Activated naive CD8-positive, alpha-beta T cell treated with anti-CD3 and anti-CD28 coated beads, Interleukin-2, amount 50 U/mL, for 16 hours (primary cell): ENCODE measurements at regions not wholly inside any gene's neighbourhood (a gene's known extent, or its start where the extent isn't known, plus 50 kb on each side); places are given as distances from the start of the nearest gene placed in this dataset.

Experiments used
- DNase-seq: peaks from one replicate; pipeline ENCODE4 v3.0.0-alpha.2; 2020; ENCODE audit warnings: low read depth, low spot score

DNA sequence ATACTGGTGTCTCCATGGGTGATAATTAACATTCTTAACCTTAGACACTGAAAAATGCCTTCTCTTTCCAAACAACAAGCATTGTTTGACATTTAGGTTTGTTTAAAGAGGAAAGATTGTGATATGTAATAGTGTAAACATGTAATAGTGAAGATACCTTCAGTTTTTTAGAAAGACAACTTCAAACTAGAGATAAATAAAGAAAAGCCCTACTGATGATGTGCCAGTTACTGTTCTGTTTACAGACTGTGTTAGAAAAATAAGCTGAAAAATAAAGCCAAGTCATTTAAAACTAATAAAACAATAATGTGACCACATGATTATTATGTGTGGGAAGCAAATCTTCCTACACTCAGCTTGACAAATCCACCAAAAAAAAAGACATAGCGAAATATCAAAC, 2035.3 kb upstream of the TENM3 start:
- no peak for DNase-seq

GRCh38 chr4:180217070-180217469, 2026.1 kb upstream of the TENM3 start:
- DNase-seq, result no peak

DNA sequence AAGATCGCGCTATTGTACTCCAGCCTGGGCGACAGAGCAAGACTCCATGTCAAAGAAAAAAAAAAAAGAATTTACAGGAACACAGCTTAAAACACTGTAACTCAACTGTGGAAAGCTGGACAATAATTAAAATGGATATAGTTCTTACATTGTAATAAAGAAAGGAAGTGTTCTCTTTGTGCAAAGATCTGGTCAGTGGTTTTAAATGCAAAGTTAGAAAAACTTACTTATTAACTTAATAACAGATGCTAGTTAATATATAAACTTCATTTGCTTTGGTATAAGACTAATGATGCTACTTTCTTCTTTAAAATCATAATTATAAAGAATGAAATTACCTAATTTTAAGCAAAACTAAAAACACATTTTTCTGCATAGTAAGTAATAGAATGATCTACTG, 2024.1 kb upstream of the TENM3 start:
- DNase-seq, result no peak

GRCh38 chr4:180225977-180226376, 2017.2 kb upstream of the TENM3 start:
- no peak for DNase-seq

DNA sequence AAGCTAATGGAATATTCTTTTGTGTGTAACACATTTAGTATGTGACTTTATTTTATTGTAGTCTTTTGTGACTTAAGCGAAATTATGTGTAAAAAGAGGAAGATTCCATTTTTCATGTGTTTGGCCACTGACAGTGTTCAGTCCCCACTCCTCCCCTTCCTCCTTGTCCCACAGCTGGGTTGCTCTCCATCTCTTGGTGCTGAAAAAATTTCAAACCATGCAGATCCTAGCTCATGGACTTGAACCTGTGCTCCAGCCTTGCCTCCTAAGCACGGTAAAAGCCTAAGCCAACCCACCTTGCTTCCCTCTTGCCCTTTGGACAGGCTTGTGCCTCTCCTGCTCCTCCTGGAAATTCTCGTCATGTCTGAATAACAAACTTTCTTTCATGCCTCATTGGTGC, 2008.5 kb upstream of the TENM3 start:
- no peak for DNase-seq

DNA sequence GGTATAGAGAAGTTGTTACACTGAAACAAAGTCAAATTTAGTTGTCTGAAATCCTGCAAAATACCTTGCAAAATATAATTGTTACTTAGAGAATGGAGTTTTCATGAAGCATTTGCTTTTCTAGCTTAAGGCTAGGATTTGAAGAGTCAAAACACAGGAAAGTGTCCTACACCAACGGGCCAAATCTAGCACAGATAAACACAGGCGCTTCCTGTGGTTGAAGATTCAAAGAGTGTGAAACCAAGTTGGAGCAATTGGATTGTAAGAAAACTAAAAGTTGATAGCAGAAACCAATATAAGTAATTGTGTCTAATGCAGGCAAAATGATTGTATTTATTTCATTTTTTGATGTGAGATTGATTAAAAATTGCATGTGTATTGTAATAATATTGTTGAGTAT, 2002.5 kb upstream of the TENM3 start:
- DNase-seq, result no peak

DNA sequence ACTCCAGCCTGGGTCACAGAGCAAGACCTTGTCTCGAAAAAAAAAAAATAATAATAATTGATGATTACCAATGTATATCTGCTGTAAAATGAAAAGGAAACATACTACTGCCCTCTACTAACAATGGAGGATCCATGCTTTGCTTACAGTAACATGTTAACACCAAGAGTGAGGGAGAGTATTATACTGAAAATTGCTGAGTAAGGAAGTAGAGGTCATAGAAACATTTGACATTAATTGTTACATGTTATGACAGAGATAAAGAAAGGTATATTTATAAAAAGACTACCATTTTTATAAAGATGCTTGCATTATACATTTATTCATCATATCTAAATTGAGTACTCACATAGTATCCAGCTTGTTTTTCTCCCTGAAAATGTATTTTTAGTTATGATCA, 1989.8 kb upstream of the TENM3 start:
- no peak for DNase-seq

DNA sequence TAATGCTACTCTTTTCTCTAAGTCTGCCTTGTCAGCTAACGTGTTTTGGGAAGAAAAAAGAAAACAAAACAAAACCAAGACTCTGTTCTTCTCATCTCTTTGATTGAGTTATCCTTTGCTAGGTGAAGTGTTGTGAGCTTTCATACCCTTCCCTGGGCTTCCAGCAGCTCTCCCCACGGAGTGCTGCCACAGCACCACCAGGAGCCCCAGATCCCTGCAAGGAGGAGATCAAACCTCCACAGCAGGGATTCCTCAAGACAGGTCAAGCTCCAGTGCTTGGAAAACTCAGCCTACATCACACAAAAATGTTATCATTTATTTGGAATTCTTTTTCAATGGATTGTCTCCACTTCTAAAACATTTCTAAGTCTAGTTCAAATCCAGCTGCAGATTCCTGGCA, 1981.9 kb upstream of the TENM3 start:
- DNase-seq, result no peak

- DNase-seq, result no peak
Measured at GRCh38 chr4:180280076-180280475, 1963.1 kb upstream of the TENM3 start.

DNA sequence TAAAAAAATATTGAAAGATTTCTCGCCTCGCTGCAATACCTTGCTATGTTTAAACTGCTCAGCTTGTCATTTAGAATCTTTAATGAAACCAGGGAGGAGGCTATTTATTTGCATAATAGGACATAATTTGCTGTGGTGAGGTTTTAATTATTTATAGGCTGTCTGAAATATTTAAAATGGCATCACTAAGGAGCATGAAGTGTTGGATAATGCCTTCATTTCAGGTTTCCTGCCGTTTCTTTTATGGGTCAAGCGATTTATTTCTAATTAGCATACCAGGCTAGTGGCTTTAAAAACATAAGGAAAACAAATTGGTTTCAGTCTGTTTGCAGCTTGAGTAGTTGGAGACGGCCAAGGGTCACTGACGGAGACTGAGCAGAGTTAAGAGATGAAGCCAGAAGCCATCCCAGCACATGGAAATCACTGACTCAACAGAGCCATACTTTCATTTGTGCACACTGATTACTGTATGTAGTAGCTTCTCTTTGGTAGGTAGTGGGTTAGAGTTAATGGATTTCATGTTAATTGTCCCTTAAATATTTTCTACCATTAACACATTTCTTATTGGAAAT, 1962.4 kb upstream of the TENM3 start:
- DNase-seq, result no peak

- no peak for DNase-seq
Measured at GRCh38 chr4:180281724-180282123, 1961.5 kb upstream of the TENM3 start.

DNA sequence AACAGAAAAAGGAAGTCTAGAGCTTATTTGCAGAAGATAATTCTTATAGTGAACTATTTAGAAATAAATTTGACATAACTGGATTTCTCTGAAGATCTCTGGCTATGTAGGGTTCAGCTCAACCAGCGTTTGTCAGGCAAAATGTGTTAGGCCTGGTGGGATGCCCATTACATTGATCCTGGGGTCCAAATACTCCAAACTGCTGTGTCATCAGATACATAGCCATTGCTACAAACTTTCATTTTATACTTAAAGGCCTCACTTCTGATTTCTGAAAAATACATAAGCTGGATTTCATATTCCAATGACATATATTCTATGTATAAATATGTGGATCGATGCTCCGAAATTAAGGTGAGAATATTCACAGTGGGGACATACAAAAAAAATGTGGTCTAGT, 1958.9 kb upstream of the TENM3 start:
- no peak for DNase-seq

- DNase-seq, result no peak
Measured at GRCh38 chr4:180285796-180286195, 1957.4 kb upstream of the TENM3 start.

DNA sequence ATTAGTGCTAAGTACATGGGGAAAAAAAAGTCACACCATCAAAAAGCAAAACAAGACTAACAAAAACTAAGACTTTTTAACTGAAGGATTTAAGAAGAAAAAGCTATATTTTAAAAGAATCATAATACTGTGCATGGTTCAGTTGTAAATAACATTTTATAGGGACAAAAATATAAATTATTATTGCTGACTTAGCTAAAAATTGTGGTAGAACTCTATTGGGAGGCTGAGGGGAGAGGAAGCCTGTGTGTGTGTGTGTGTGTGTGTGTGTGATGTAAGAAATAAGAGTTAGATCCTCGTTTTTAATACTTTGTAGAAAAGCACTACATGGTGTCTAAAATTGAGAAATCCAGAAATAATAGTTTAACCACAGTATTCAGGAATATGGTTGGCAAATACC, 1950.9 kb upstream of the TENM3 start:
- DNase-seq, result no peak

DNA sequence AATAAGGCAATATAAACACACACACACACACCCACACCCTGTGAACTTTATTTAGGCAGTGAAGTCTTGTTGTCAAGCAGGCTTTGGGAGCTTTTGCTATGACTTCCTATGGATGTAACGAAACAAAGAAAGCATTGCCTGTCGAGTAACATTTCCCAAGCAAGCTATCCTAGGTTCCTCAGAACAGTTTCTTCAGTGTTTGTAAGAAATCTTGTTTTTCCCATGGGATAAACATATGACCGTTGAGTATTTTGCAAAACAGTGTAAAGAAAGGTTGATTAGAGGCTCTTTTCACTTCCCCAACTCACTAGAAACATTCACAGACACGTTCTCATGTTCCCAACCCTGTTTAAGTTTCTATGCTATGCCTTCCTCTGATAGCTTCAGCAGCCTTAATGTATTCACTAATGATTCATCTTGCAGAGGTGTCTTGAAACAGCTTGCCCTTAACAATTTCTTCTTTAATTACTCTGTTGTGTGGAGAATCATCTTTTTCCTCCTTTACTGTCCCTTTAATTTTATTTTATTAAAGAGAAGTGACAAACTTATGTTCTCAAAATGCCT, 1947.1 kb upstream of the TENM3 start:
- no peak for DNase-seq

DNA sequence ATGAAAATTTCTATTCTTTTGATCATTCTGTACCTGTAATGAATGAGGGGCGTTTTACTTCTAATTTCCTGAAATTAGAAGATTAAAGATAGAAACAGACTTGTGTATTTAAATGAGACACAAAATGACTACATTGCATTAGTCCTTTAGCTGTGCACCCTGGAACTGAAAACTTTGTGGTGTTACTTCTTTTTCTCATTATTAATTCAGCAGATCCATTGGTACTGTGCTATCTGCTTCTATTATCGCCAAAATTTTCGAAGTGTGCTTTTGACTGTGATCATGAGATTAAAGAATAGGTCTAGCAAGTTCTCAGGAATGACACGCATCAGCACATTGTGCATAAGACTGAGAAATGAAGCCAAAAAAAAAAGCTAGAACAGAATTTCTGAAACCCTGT, 1938.9 kb upstream of the TENM3 start:
- no peak for DNase-seq

DNA sequence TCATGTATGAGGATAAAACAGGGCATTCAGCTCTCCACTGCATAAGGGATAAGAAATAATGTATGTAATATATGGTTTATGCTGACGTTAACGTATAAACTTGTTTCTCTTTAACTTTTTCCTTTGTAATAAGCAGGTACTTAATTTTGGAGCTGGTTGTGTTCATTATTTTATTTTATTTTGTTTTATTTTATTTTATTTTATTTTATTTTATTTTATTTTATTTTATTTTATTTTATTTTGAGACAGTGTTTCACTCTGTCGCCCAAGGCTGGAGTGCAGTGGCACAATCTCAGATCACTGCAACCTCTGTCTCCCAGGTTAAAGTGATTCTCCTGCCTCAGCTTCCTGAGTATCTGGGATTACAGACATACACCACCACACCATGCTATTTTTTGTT, 1932.6 kb upstream of the TENM3 start:
- DNase-seq, result no peak

DNA sequence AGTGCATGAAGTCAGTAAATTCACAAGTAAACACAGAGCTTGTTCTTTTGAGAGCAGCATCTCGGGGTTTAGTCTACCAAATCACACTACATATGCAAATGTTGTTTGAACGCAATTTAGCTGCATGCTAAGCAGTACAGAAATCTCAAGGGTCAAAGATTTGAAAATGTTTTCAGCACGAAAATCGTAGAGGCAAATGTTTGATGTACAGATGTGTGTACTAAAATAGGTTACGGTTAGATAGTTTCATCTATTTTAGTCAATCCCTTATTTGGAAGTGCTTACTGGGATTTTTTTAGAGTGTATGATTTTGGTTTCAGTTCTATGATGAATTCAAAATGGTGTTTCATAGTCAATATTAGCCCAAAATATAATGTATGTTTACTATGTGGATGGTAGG, 1928.2 kb upstream of the TENM3 start:
- DNase-seq, result no peak

GRCh38 chr4:180330521-180330920, 1912.7 kb upstream of the TENM3 start:
- DNase-seq, result no peak

DNA sequence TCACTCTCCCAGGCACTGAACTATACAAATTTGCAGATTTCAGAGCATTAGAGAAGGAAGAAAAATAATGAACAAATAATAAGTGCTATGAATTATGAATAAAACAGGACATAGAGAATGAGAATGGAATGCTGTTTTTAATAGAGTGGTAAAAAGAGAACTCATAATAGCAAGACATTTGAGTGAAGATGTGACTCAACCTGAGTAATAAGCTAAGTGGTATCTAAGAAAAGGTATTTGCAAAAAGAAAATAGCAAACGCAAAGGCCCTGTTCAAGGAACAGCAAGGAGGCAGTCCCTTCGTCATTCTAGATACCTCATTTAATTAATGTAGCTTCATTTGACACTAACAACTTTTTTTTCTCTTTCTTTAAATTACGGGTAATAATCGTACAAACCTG, 1910.0 kb upstream of the TENM3 start:
- DNase-seq, result no peak

GRCh38 chr4:180335566-180335965, 1907.6 kb upstream of the TENM3 start:
- no peak for DNase-seq

- no peak for DNase-seq
Measured at GRCh38 chr4:180336494-180337090, 1906.6 kb upstream of the TENM3 start.

DNA sequence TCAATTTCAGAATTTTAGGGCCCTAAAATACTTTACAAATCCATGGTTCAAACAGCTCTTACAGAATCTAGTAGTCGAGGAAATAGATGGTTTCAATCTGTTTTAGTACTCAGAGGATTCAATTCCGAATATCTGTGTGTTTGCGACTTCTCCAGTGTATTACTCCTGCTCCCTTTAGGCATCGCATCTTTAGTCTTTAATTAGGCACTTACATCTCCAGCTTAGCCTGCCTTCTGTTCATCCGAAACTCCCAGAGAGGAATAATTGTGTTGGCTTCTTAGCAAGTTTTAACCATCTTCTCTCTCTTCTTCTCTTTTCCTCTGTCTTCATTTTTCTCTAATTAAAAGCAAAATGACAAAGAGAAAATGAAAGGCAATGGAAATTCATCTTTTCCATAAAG, 1901.3 kb upstream of the TENM3 start:
- no peak for DNase-seq

DNA sequence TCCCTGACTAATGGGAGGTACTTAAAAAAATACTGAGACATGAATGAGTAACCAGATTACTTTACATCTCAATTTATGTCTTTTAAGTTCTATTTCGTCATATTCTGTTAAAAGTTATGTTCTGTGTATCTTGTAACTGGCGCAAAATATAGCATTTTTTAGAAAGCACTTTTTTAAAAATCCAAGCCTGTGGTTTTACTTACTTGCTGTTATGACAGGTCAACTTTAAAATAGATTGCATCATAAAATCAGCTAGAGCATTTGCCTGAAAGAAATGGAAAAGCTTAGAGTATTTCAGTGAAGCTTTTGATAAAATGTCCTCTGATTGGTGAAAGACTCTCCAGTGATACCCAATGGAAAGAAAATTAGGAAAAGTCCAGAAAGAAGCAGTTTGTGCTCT, 1892.3 kb upstream of the TENM3 start:
- DNase-seq, result no peak
